Gastrocnemius medialis (tissue), 4 donors: ENCODE measurements at regions not wholly inside any gene's neighbourhood (a gene's known extent, or its start where the extent isn't known, plus 50 kb on each side); places are given as distances from the start of the nearest gene placed in this dataset.
"Not testable (repeated sequence)": the region's sequence is repeated elsewhere in the genome, so short reads cannot be mapped to it uniquely, and the experiment has no call there.

Experiments
- CTCF ChIP-seq, 5 experiments: fragments of 450-650 bp in 3 of 5; fragments of 200-600 bp in 2 of 5; sonication (generic) in 2 of 5; IDR thresholded peaks in 4 of 5; conservative IDR thresholded peaks in 1 of 5; 1 replicate in 4 of 5; 2 replicates in 1 of 5; pipeline ENCODE4 v1.5.1; 2016 to 2019; ENCODE audit warnings: antibody characterized with exemption in 5 of 5, mild to moderate bottlenecking in 3 of 5, moderate library complexity in 3 of 5
- POLR2A ChIP-seq, 2 donors: fragments of 450-650 bp; IDR thresholded peaks; one replicate each; pipeline ENCODE4 v1.6.1; 2017; ENCODE audit warnings: antibody characterized with exemption in 2 of 2, mild to moderate bottlenecking in 2 of 2, moderate library complexity in 2 of 2

- TF ChIP-seq CTCF (IDR thresholded peaks at IDR 0.05 in 4 of 5, conservative IDR thresholded peaks at IDR 0.05 in 1 of 5); POLR2A (IDR thresholded peaks at IDR 0.05): not testable (repeated sequence)
Observed at GRCh38 chr4:118574251-118574913, 110.8 kb upstream of the METTL14 start.
